ENCODE measurements at regions not wholly inside any gene's neighbourhood (a gene's known extent, or its start where the extent isn't known, plus 50 kb on each side); places are given as distances from the start of the nearest gene placed in this dataset.

DNA sequence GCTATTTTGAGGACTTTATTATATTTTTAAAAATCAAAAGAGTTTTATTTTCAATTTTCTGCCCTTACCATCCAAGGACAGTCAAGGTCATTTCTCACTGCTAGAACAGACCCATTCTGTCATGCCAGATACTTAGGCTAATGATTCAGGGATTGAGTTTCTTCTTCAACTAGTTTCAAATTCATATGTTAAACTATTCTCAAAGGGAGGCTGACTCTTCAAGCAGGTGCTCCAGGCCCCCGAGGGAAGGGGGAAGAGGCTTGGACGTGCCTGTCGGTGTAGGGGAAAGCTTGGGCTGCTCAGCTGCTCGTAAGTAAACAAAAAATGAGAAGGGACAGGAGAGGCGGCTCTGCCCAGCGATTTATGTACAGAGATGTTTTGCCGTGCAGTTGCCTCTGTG lies 69.4 kb upstream of the MYLIP start:
- TF ChIP-seq EZH2 (IDR thresholded peaks at IDR 0.05; ENCODE audit: low read length, unreplicated experiment), result no peak
- TF ChIP-seq, protein P1, sequence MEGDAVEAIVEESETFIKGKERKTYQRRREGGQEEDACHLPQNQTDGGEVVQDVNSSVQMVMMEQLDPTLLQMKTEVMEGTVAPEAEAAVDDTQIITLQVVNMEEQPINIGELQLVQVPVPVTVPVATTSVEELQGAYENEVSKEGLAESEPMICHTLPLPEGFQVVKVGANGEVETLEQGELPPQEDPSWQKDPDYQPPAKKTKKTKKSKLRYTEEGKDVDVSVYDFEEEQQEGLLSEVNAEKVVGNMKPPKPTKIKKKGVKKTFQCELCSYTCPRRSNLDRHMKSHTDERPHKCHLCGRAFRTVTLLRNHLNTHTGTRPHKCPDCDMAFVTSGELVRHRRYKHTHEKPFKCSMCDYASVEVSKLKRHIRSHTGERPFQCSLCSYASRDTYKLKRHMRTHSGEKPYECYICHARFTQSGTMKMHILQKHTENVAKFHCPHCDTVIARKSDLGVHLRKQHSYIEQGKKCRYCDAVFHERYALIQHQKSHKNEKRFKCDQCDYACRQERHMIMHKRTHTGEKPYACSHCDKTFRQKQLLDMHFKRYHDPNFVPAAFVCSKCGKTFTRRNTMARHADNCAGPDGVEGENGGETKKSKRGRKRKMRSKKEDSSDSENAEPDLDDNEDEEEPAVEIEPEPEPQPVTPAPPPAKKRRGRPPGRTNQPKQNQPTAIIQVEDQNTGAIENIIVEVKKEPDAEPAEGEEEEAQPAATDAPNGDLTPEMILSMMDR (conservative IDR thresholded peaks at IDR 0.05; ENCODE audit: low read depth, low read length), result no peak
- no peak for TF ChIP-seq EZH2phosphoT487 (IDR thresholded peaks at IDR 0.05; ENCODE audit: borderline replicate concordance, low read length)
- no peaks in the 10 kb centered on the region for H4K20me1 ChIP-seq (ENCODE audit: low read length)
- BruUV-seq (replicated peaks), result no TSS peak
- ChIA-PET CTCF (interaction anchor here (0.5 kb wide), 1 partner anchor 124 kb away, joined by 3 read pairs; no protein-coding TSS in a partner anchor), POLR2A (ENCODE audit: unreplicated experiment) (no interaction called here)
- no peaks in the 10 kb centered on the region for H3K9me3 ChIP-seq (ENCODE audit: low read length)
- H3K27ac ChIP-seq (ENCODE audit: low read length), result no peak overlapping the region
- H3K36me3 ChIP-seq (ENCODE audit: low read depth, low read length), result no peaks in the 10 kb centered on the region
- intact Hi-C loops (cut with micrococcal nuclease), result no loop called here
- H3K27me3 ChIP-seq (ENCODE audit: low read length), result peaks cover 9% of the 10 kb centered on the region; the same call in 1 of the 2 replicates
- no peak for DNase-seq
- peak overlapping the region; percentile 32; the same call in 1 of the 2 replicates for H3K4me2 ChIP-seq (ENCODE audit: low read length)
- no peak for ATAC-seq
- no peak overlapping the region for H3K9ac ChIP-seq (ENCODE audit: low read length)
- no peaks in the 10 kb centered on the region for H3K4me1 ChIP-seq (ENCODE audit: insufficient read depth, low read length)
- no peaks in the 10 kb centered on the region for H3F3A ChIP-seq (ENCODE audit: low read length, unreplicated experiment)
- peak overlapping the region; percentile 51; the same call in 1 of the 2 replicates for H2AFZ ChIP-seq (ENCODE audit: low read length)
- H3K4me3 ChIP-seq (ENCODE audit: low read length), result no peak overlapping the region
- H3K9me2 ChIP-seq (replicated peaks; ENCODE audit: low read length), result no peaks in the 10 kb centered on the region
- no peaks in the 10 kb centered on the region for H3K79me2 ChIP-seq (ENCODE audit: low read length)

DNA sequence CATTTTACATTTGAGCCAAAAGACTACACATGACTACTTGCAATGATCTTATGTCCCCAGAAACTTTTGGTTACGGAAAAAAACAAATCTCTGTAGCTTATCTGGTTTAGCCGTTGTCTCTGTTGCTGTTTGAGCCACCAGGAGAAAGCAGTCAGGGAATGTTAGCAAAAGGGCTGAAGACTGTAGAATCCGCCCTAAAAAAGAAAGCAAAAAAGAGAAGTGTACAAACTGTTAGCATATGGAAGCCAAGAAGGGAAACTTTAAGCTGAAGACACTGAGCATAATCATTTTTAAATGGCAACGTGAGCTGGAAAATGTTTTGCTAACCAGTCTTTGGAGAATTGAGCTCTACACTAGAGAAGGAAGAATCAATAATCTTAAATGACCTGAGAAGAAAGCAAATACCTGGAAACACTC lies 69.9 kb upstream of the MYLIP start:
- no peak overlapping the region for H2AFZ ChIP-seq (ENCODE audit: low read length)
- CTCF ChIA-PET, result interaction anchor here (0.5 kb wide), 1 partner anchor 124 kb away, joined by 3 read pairs; no protein-coding TSS in a partner anchor

More for the DNA sequence above, 69.9 kb upstream of the MYLIP start:
- ATAC-seq (no peak), DNase-seq (no peak)
- H3K27ac ChIP-seq (ENCODE audit: low read length), result no peak overlapping the region
- H3K9me3 ChIP-seq (ENCODE audit: low read length), result no peaks in the 10 kb centered on the region
- H3K79me2 ChIP-seq (ENCODE audit: low read length), result no peaks in the 10 kb centered on the region
- H4K20me1 ChIP-seq (ENCODE audit: low read length), result no peaks in the 10 kb centered on the region
- POLR2A ChIA-PET (ENCODE audit: unreplicated experiment), result no interaction called here
- no peak overlapping the region for H3K4me2 ChIP-seq (ENCODE audit: low read length)
- H3K36me3 ChIP-seq (ENCODE audit: low read depth, low read length), result no peaks in the 10 kb centered on the region
- H3K4me1 ChIP-seq (ENCODE audit: insufficient read depth, low read length), result no peaks in the 10 kb centered on the region
- H3K27me3 ChIP-seq (ENCODE audit: low read length), result peaks cover 10% of the 10 kb centered on the region; the same call in 1 of the 2 replicates
- no peaks in the 10 kb centered on the region for H3F3A ChIP-seq (ENCODE audit: low read length, unreplicated experiment)
- TF ChIP-seq, protein P1 (conservative IDR thresholded peaks at IDR 0.05; ENCODE audit: low read depth, low read length), result no peak
- TF ChIP-seq EZH2 (IDR thresholded peaks at IDR 0.05; ENCODE audit: low read length, unreplicated experiment) (no peak), EZH2phosphoT487 (IDR thresholded peaks at IDR 0.05; ENCODE audit: borderline replicate concordance, low read length) (no peak)
- no peak overlapping the region for H3K9ac ChIP-seq (ENCODE audit: low read length)
- no TSS peak for BruUV-seq (replicated peaks)
- no peaks in the 10 kb centered on the region for H3K9me2 ChIP-seq (replicated peaks; ENCODE audit: low read length)
- intact Hi-C loops (cut with micrococcal nuclease), result no loop called here
- no peak overlapping the region for H3K4me3 ChIP-seq (ENCODE audit: low read length)
